ENCODE measurements at regions not wholly inside any gene's neighbourhood (a gene's known extent, or its start where the extent isn't known, plus 50 kb on each side); places are given as distances from the start of the nearest gene placed in this dataset.

DNA sequence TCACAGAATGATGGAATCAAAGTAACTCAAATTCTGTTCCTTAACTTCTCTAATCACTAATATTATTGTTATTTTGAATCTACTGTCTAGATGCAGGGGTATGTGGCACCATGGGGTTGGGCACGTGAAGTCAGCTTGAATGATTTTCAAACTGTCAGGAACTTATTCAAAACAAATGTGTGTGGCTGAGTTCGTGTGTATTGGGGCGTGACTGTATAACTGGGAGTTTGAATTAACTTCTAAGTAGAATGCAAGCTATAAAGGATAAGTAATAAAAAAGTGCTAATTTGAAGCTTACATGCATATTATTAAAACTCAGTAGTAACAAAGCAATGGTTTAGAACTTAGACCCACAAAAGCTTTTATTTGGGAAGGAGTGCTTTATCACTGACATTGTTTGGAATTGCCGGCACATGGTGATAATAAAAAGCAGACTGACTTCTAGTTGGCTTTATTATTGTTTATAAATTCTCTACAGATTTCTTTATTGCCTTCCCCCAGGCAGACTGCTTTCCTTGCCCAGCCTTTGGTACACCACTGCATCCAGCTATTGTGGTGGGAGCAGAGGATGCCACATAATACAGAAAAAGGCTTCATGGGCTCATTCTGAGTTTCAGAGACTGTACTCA lies 84.3 kb downstream of the TENT5C start:
- ChIA-PET POLR2A (no interaction called here), CTCF (interaction anchor here (0.6 to 1.6 kb wide), 2 partner anchors 16 to 1218 kb away, joined by 3 to 6 read pairs; no protein-coding TSS in a partner anchor)
- no peak for DNase-seq (ENCODE audit: low read depth)
- no peaks in the 10 kb centered on the region for H3K36me3 ChIP-seq (ENCODE audit: control insufficient read depth, insufficient read depth, low read length)
- H3K4me3 ChIP-seq (ENCODE audit: low read depth, low read length) = no peak overlapping the region
- no peaks in the 10 kb centered on the region; the same call in 1 of the 2 replicates for H3K27me3 ChIP-seq (ENCODE audit: control insufficient read depth, insufficient read depth, low read length)
- TF ChIP-seq, protein P1, sequence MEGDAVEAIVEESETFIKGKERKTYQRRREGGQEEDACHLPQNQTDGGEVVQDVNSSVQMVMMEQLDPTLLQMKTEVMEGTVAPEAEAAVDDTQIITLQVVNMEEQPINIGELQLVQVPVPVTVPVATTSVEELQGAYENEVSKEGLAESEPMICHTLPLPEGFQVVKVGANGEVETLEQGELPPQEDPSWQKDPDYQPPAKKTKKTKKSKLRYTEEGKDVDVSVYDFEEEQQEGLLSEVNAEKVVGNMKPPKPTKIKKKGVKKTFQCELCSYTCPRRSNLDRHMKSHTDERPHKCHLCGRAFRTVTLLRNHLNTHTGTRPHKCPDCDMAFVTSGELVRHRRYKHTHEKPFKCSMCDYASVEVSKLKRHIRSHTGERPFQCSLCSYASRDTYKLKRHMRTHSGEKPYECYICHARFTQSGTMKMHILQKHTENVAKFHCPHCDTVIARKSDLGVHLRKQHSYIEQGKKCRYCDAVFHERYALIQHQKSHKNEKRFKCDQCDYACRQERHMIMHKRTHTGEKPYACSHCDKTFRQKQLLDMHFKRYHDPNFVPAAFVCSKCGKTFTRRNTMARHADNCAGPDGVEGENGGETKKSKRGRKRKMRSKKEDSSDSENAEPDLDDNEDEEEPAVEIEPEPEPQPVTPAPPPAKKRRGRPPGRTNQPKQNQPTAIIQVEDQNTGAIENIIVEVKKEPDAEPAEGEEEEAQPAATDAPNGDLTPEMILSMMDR (IDR thresholded peaks at IDR 0.05; ENCODE audit: insufficient read depth, low read depth, low read length) = no peak

DNA sequence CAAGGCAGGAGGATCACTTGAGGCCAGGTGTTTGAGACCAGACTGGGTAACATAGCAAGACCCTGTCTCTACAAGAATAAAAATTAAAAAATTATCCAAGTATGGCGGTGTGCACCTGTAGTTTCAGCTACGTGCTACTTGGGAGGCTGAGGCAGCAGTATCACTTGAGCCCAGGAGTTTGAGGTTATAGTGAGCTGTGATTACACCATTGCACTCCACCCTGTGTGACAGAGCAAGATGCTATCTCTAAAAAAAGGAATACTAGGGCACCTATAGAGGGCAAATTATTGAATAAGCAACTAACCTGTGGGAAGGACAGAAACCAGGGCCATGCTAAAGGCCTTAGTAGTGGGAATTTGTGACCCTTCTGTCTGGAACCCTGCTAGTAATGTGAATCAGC lies 86.1 kb downstream of the TENT5C start:
- Histone ChIP-seq H3K36me3 (ENCODE audit: control insufficient read depth, insufficient read depth, low read length) (no peaks in the 10 kb centered on the region), H3K27me3 (ENCODE audit: control insufficient read depth, insufficient read depth, low read length) (no peaks in the 10 kb centered on the region; the same call in 1 of the 2 replicates), H3K4me3 (ENCODE audit: low read depth, low read length) (no peak overlapping the region)
- POLR2A ChIA-PET = no interaction called here
- no peak for DNase-seq (ENCODE audit: low read depth)
- CTCF ChIA-PET = no interaction called here
- TF ChIP-seq, protein P1 (IDR thresholded peaks at IDR 0.05; ENCODE audit: insufficient read depth, low read depth, low read length) = no peak

DNA sequence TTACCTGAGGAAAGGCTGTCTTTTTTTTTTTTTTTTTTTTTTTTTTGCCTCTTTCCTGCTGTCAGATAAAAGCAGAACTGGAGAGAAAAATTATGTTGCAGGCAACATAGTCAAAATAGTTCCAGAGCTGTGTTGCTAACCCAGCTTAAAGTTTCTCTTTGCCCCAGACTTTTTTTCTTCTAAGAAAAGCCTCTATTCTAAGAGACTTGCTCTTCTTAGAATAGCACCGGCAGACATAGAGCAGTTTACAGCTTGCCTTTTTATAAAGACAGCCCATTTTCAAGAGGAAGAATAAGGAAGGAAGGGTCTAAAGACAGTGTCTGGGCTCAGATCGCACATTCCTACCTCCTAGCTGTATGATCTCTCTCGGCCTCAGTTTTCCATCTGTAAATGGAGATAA lies 88.7 kb downstream of the TENT5C start:
- Histone ChIP-seq H3K4me3 (ENCODE audit: low read depth, low read length) (no peak overlapping the region), H3K27me3 (ENCODE audit: control insufficient read depth, insufficient read depth, low read length) (no peaks in the 10 kb centered on the region; the same call in 1 of the 2 replicates), H3K36me3 (ENCODE audit: control insufficient read depth, insufficient read depth, low read length) (no peaks in the 10 kb centered on the region)
- ChIA-PET CTCF (interaction anchor here (1.5 to 1.6 kb wide), 2 partner anchors 9 to 17 kb away, joined by 4 read pairs; no protein-coding TSS in a partner anchor), POLR2A (no interaction called here)
- TF ChIP-seq, protein P1 (IDR thresholded peaks at IDR 0.05; ENCODE audit: insufficient read depth, low read depth, low read length) = no peak
- DNase-seq (ENCODE audit: low read depth) = no peak

DNA sequence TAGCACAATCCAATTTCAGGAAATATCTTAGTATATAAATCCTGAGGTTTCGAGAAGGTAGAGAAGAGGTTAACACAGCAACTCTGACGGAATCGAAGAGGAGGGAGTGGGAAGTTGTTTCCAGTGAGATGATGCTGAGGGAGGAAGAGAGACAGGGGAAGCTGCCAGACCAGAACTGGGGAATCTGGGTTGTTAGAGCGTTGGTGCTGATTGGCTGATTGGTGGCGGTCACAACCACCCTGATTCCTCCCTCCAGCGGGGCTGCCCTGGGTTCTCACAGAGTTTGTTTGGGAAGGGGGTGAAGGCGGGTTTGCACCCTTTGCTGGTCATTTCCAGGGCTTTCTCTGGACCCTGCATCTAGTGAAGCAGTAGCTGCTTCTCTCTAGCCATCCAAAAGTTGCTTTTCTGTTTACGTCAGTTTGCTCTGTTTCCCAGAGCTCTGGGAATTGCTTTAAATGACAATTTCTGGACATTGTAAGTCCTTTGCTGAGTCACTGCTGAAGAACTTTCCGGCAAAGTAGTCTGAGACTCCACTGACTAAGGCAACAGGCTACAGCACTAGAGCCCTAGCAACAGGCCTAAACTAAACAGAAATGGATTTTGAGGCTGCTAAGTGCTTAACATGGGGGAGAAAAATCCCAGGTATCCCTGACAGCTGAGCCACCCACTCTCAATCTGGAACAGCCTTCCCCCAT lies 90.1 kb downstream of the TENT5C start:
- POLR2A ChIA-PET = interaction anchor here (1.3 kb wide), 1 partner anchor 10 kb away, joined by 4 read pairs; no protein-coding TSS in a partner anchor
- H3K36me3 ChIP-seq (ENCODE audit: control insufficient read depth, insufficient read depth, low read length) = no peaks in the 10 kb centered on the region
- CTCF ChIA-PET = interaction anchor here (0.9 to 1.4 kb wide), 3 partner anchors 21 to 200 kb away, joined by 4 to 5 read pairs (median 5); no protein-coding TSS in a partner anchor

More for the DNA sequence above, 90.1 kb downstream of the TENT5C start:
- TF ChIP-seq, protein P1 (IDR thresholded peaks at IDR 0.05; ENCODE audit: insufficient read depth, low read depth, low read length) = no peak
- no peaks in the 10 kb centered on the region; the same call in 1 of the 2 replicates for H3K27me3 ChIP-seq (ENCODE audit: control insufficient read depth, insufficient read depth, low read length)
- DNase-seq (ENCODE audit: low read depth) = peak; percentile 88
- no peak overlapping the region for H3K4me3 ChIP-seq (ENCODE audit: low read depth, low read length)

Measured in BJ (cell line).